Osteocyte (in vitro differentiated cells): ENCODE measurements at regions not wholly inside any gene's neighbourhood (a gene's known extent, or its start where the extent isn't known, plus 50 kb on each side); places are given as distances from the start of the nearest gene placed in this dataset.

Experiments used
- DNase-seq: peaks from one replicate; pipeline ENCODE4 v3.0.0; 2021; ENCODE audit warnings: mixed read lengths; ENCODE audit not compliant: unreplicated experiment; ENCODE audit errors: extremely low spot score
- H3K27ac Mint-ChIP-seq: one replicate; pipeline ENCODE4 v1.8.0; 2021; ENCODE audit warnings: mild to moderate bottlenecking, mixed read lengths; ENCODE audit not compliant: unreplicated experiment
- H3K27me3 Mint-ChIP-seq: one replicate; pipeline ENCODE4 v1.8.0; 2021; ENCODE audit warnings: mixed read lengths; ENCODE audit not compliant: unreplicated experiment
- H3K36me3 Mint-ChIP-seq: one replicate; pipeline ENCODE4 v1.8.0; 2021; ENCODE audit warnings: mixed read lengths; ENCODE audit not compliant: unreplicated experiment
- H3K4me1 Mint-ChIP-seq: one replicate; pipeline ENCODE4 v1.8.0; 2021; ENCODE audit warnings: mixed read lengths; ENCODE audit not compliant: unreplicated experiment
- H3K4me3 Mint-ChIP-seq: one replicate; pipeline ENCODE4 v1.8.0; 2021; ENCODE audit warnings: mild to moderate bottlenecking, moderate library complexity, mixed read lengths; ENCODE audit not compliant: unreplicated experiment
- H3K9me3 Mint-ChIP-seq: one replicate; pipeline ENCODE4 v1.8.0; 2021; ENCODE audit warnings: mixed read lengths; ENCODE audit not compliant: unreplicated experiment
- TF ChIP-seq, protein P1 (sequence below): fragments of 200-600 bp; sonication (generic); IDR thresholded peaks from 2 replicates; pipeline ENCODE4 v1.5.0; 2021; ENCODE audit warnings: antibody characterized with exemption, mild to moderate bottlenecking, moderate library complexity

DNA sequence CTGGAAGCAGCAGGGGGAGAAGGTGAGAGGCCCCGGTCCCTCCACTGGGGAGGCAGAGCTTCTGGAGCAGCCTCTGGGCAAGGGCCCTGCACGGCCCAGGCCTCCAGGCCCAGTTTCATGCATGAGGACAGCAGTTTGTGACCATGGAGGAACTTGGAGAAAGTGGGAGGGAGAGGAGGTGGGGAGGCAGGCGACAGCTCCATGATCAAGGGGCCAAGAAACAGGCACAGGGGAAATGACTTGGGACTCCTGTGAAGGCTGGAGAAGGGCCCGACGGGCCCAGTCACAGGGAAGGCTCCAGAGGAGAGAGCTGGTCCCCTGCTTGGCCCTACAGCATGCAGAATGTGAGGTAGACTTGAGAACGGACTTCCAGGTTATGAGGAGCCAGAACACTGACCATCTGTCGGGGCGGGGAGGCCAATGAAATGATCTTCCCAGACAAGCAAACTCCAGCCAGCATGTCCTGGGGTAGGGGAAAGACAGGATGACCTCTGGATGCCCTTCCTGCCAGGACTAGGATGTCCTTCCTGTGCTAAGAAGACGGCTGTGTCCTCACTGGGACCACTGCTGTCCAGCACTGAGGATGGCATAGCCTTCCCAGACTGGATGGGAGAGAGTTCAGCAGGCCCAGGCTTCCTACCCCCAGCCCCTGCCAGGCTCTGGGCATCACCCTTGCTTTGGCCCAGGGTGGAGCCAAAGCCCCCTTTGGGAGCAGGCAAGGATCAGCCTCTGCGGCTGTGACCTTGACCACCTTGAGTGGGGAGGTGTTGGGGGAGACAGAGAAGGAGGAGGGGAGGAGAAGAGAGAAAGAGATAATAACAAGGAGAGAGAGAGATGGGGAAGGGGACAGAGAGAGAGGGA is 548.2 kb downstream of the PTPRU start:
- no peaks in the 10 kb centered on the region for H3K9me3 Mint-ChIP-seq
- no peaks in the 10 kb centered on the region for H3K36me3 Mint-ChIP-seq
- no peak overlapping the region for H3K4me3 Mint-ChIP-seq
- H3K4me1 Mint-ChIP-seq = no peaks in the 10 kb centered on the region
- peak; percentile 71 for DNase-seq
- TF ChIP-seq, protein P1, sequence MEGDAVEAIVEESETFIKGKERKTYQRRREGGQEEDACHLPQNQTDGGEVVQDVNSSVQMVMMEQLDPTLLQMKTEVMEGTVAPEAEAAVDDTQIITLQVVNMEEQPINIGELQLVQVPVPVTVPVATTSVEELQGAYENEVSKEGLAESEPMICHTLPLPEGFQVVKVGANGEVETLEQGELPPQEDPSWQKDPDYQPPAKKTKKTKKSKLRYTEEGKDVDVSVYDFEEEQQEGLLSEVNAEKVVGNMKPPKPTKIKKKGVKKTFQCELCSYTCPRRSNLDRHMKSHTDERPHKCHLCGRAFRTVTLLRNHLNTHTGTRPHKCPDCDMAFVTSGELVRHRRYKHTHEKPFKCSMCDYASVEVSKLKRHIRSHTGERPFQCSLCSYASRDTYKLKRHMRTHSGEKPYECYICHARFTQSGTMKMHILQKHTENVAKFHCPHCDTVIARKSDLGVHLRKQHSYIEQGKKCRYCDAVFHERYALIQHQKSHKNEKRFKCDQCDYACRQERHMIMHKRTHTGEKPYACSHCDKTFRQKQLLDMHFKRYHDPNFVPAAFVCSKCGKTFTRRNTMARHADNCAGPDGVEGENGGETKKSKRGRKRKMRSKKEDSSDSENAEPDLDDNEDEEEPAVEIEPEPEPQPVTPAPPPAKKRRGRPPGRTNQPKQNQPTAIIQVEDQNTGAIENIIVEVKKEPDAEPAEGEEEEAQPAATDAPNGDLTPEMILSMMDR = no peak
- H3K27me3 Mint-ChIP-seq = peaks cover 2% of the 10 kb centered on the region
- H3K27ac Mint-ChIP-seq = no peak overlapping the region

DNA sequence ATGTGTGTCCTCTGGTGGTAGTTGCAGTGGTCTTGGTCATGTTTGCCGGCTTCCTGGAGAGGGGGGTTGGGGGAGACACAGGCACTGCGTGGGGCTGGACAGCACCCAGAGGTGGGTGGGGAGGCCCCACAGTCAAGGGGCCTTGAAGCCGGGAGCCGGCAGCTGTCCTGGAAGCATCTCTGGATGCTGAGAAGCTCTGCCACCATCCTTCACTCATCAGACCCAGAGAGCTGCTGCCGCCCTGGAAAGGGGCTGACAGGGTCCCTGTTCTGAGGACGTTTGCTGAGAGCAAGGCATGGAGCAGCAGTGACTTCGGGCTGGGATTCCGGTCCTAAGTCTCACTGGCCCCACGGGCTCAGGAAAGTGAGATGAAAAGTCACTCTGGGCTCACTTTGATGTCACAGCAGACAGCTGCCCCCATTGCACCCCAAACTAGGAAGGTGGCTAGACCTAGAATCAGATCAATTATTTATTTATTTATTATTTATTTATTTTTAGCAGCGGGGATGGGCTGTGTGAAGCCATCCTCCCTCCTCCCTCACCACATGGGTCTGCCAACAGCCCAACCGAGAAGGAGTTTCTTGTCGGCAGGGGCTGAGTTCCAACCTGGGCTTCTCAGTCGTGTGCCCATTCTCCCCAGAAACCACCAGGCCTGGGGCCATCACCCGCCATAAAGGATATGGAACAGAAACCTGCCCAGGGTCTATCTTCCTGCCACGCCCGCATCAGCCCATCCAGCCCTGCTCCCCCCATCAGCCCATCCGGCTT is 547.4 kb downstream of the PTPRU start:
- Mint-ChIP-seq H3K27ac (no peak overlapping the region), H3K4me1 (no peaks in the 10 kb centered on the region), H3K36me3 (no peaks in the 10 kb centered on the region), H3K4me3 (no peak overlapping the region), H3K27me3 (no peaks in the 10 kb centered on the region), H3K9me3 (no peaks in the 10 kb centered on the region)
- peak; percentile 73 for DNase-seq
- TF ChIP-seq, protein P1 = no peak

DNA sequence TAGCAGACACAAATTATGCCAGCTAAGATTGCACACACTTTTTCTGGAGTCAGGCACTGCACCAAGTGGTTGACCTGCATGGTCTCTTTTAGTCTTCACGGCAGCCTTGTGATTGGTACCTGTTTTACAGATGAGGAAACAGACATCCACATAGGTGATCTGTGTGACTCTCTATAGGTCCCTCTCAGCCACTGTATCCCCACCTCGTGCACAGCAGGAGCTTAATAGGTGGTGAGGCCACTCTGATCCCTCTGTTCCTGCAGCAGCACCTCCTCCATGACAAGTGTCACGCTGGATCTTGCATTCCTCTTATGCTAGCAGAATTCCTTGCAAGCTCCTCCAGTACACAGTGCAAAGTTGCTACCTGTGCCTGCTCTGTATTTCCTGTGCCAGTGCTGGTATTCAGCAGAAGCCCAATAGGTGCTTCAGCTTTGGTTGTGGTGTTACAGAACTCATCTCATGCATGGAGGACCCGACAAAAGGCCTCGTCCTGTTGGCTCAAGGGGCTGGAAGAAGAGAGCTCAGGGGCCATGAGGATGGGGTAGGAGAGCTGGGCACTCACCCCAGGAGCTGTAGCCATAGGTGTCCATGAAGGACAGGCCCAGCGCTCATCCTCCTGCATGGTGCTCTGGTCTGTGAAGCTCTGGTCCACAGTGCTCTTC is 546.7 kb downstream of the PTPRU start:
- no peaks in the 10 kb centered on the region for H3K9me3 Mint-ChIP-seq
- no peak overlapping the region for H3K27ac Mint-ChIP-seq
- DNase-seq = no peak
- no peaks in the 10 kb centered on the region for H3K27me3 Mint-ChIP-seq
- no peaks in the 10 kb centered on the region for H3K36me3 Mint-ChIP-seq
- TF ChIP-seq, protein P1 = no peak
- no peaks in the 10 kb centered on the region for H3K4me1 Mint-ChIP-seq
- H3K4me3 Mint-ChIP-seq = no peak overlapping the region

DNA sequence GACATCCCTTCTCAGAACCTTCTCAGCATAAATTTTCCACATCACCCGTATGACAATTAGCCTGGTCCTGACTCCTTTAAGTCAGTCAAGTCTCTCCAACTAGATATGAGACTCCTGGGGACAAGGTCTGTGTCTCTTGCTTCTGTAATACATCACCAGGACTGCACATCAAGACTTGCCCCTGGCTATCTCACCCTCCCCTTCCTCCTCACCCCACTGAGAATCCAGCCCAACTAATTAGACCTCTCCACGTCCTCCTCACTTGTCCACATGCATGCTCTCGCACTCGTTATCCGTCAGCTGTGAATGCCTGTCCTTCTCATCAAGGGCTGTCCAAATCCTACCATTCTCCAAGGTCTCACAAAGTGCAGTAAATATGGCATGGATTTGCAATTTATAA is 542.8 kb downstream of the PTPRU start:
- Mint-ChIP-seq H3K27me3 (no peaks in the 10 kb centered on the region), H3K9me3 (peaks cover 9% of the 10 kb centered on the region), H3K27ac (no peak overlapping the region), H3K4me3 (no peak overlapping the region), H3K36me3 (no peaks in the 10 kb centered on the region), H3K4me1 (no peaks in the 10 kb centered on the region)
- TF ChIP-seq, protein P1 = no peak
- DNase-seq = no peak

DNA sequence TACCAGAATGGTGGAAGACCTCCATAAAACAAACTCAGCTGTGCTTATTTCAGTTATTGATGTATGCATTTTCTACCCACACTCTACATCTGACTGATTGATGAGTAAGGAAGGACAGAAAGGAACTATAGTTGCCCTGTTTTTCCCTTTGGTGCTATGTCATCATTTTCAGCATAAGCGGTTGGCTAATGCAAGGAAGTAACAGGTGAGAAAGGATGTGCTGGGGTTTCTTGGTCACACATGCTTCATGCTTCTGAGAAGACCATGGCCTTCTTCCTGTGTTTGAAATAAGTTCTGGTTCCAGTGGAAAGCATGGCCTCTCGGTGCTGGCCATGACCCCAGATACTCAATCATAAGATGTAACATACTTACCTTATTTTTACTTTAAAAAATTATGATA is 541.2 kb downstream of the PTPRU start:
- Mint-ChIP-seq H3K27me3 (no peaks in the 10 kb centered on the region), H3K36me3 (no peaks in the 10 kb centered on the region), H3K4me3 (no peak overlapping the region), H3K9me3 (peaks cover 10% of the 10 kb centered on the region), H3K27ac (no peak overlapping the region), H3K4me1 (no peaks in the 10 kb centered on the region)
- DNase-seq = no peak
- TF ChIP-seq, protein P1 = no peak
